SK-N-SH (cell line): ENCODE measurements at regions not wholly inside any gene's neighbourhood (a gene's known extent, or its start where the extent isn't known, plus 50 kb on each side); places are given as distances from the start of the nearest gene placed in this dataset.

Source experiments
- CTCF ChIA-PET: fragments of 300-600, 350-600 bp; formaldehyde crosslinking; extraction: SDS; loops from one replicate; lab custom pipeline; 2021; lab: Yijun Ruan, JAX
- POLR2A ChIA-PET: fragments of 350-600 bp; sonication (Branson Sonifier 250); formaldehyde crosslinking; extraction: SDS; loops from one replicate; lab custom pipeline; 2020; ENCODE audit warnings: antibody characterized with exemption, inconsistent platforms; lab: Yijun Ruan, JAX
- DNase-seq: peaks from one replicate; pipeline ENCODE4 v3.0.0; 2012
- H2AFZ ChIP-seq: fragments of 200-600 bp; sonication (generic); 2 replicates; pipeline ENCODE4 v1.8.1; 2016; ENCODE audit warnings: antibody characterized with exemption, mild to moderate bottlenecking, low read depth
- H3F3A ChIP-seq: fragments of 200-600 bp; sonication (generic); replicated peaks from 2 replicates; pipeline ENCODE3; 2016; ENCODE audit warnings: antibody characterized with exemption, mild to moderate bottlenecking; ENCODE audit not compliant: insufficient read depth
- H3K27ac ChIP-seq, 2 experiments: fragments of 200-500 bp in 1 of 2; fragments of 200-600 bp in 1 of 2; sonication (Bioruptor generic) in 1 of 2; sonication (generic), shearing (Covaris generic) in 1 of 2; 2 replicates each; pipeline versions ENCODE4 v1.5.1 to v1.6.1; 2014 to 2016; ENCODE audit warnings: low read depth in 2 of 2, inconsistent platforms in 1 of 2, low read length in 1 of 2, mild to moderate bottlenecking in 1 of 2, mixed read lengths in 1 of 2
- H3K27me3 ChIP-seq: fragments of 200-600 bp; sonication (generic), shearing (Covaris generic); 2 replicates; pipeline ENCODE4 v1.6.1; 2016; ENCODE audit warnings: mixed run types; ENCODE audit not compliant: insufficient read depth
- H3K36me3 ChIP-seq, 2 experiments: fragments of 200-500 bp in 1 of 2; fragments of 200-600 bp in 1 of 2; sonication (Bioruptor generic) in 1 of 2; sonication (generic) in 1 of 2; replicated peaks in 1 of 2; 2 replicates each; pipeline versions ENCODE3 to v1.5.1; 2014 to 2016; ENCODE audit warnings: low read length in 1 of 2, mild to moderate bottlenecking in 1 of 2; ENCODE audit not compliant: insufficient read depth in 2 of 2, control insufficient read depth in 1 of 2
- H3K4me1 ChIP-seq, 2 experiments: fragments of 200-500 bp in 1 of 2; fragments of 200-600 bp in 1 of 2; sonication (Bioruptor generic) in 1 of 2; sonication (generic), shearing (Covaris generic) in 1 of 2; 2 replicates each; pipeline versions ENCODE4 v1.5.1 to v1.6.1; 2014 to 2016; ENCODE audit warnings: low read depth in 1 of 2, low read length in 1 of 2, mixed run types in 1 of 2; ENCODE audit not compliant: insufficient read depth in 2 of 2, control insufficient read depth in 1 of 2
- H3K4me2 ChIP-seq: fragments of 200-600 bp; sonication (generic), shearing (Covaris generic); 2 replicates; pipeline ENCODE4 v1.6.1; 2017; ENCODE audit warnings: mixed run types
- H3K4me3 ChIP-seq, 2 experiments: fragments of 200-500 bp in 1 of 2; fragments of 200-600 bp in 1 of 2; sonication (Bioruptor generic) in 1 of 2; sonication (generic), shearing (Covaris generic) in 1 of 2; 2 replicates each; pipeline versions ENCODE4 v1.5.1 to v1.8.1; 2014 to 2016; ENCODE audit warnings: low read depth in 2 of 2, inconsistent platforms in 1 of 2, low read length in 1 of 2, mild to moderate bottlenecking in 1 of 2, mixed read lengths in 1 of 2, moderate library complexity in 1 of 2
- H3K79me2 ChIP-seq: fragments of 200-600 bp; sonication (generic); 2 replicates; pipeline ENCODE4 v1.8.1; 2017; ENCODE audit warnings: mild to moderate bottlenecking; ENCODE audit not compliant: insufficient read depth
- H3K9ac ChIP-seq: fragments of 200-600 bp; sonication (generic); 2 replicates; pipeline ENCODE4 v1.6.1; 2017; ENCODE audit warnings: mixed run types
- H3K9me2 ChIP-seq: fragments of 200-600 bp; sonication (generic); 2 replicates; pipeline ENCODE4 v1.6.1; 2017; ENCODE audit warnings: mixed run types
- H3K9me3 ChIP-seq: fragments of 200-600 bp; sonication (generic); 2 replicates; pipeline ENCODE4 v1.6.1; 2017; ENCODE audit warnings: mixed run types, mild to moderate bottlenecking, moderate library complexity
- H4K20me1 ChIP-seq: fragments of 200-600 bp; sonication (generic); 2 replicates; pipeline ENCODE4 v1.6.1; 2017; ENCODE audit warnings: mild to moderate bottlenecking, mixed run types; ENCODE audit not compliant: insufficient read depth
- CHD2 ChIP-seq: fragments of 150-350 bp; IDR thresholded peaks from 2 replicates; pipeline ENCODE4 v1.6.1; 2018; ENCODE audit warnings: low read length; ENCODE audit not compliant: partially characterized antibody
- CTCF ChIP-seq: fragments of 200-600 bp; sonication (generic); IDR thresholded peaks from 2 replicates; pipeline ENCODE4 v1.6.1; 2017; ENCODE audit warnings: antibody characterized with exemption, mild to moderate bottlenecking, moderate library complexity
- EP300 ChIP-seq, 2 experiments: IDR thresholded peaks; 2 replicates each; pipeline versions ENCODE4 v1.4.0 to v1.6.1; 2012; ENCODE audit warnings: borderline replicate concordance in 1 of 2, low read depth in 1 of 2, low read length in 1 of 2
- EZH2phosphoT487 ChIP-seq: fragments of 200-600 bp; sonication (generic); IDR thresholded peaks from 2 replicates; pipeline ENCODE4 v1.6.1; 2017; ENCODE audit warnings: low read depth, mixed run types, mild to moderate bottlenecking, antibody characterized with exemption, moderate library complexity, borderline replicate concordance
- FOXJ3 ChIP-seq: sonication (generic); formaldehyde crosslinking; IDR thresholded peaks from 2 replicates; pipeline ENCODE4 v1.5.1; 2020; ENCODE audit warnings: mild to moderate bottlenecking, missing genetic modification reagents
- FOXM1 ChIP-seq: IDR thresholded peaks from 2 replicates; pipeline ENCODE4 v1.4.0; 2012; ENCODE audit warnings: low read depth, mild to moderate bottlenecking
- GABPA ChIP-seq: IDR thresholded peaks from 2 replicates; pipeline ENCODE4 v1.4.0; 2012; ENCODE audit warnings: low read depth, mild to moderate bottlenecking
- GATA2 ChIP-seq: sonication (generic); formaldehyde crosslinking; IDR thresholded peaks from 2 replicates; pipeline ENCODE4 v1.5.0; 2020; ENCODE audit warnings: mild to moderate bottlenecking, missing genetic modification reagents
- JUND ChIP-seq: IDR thresholded peaks from 2 replicates; pipeline ENCODE4 v1.4.0; 2012
- MXI1 ChIP-seq: IDR thresholded peaks from 2 replicates; pipeline ENCODE4 v1.6.1; 2012; ENCODE audit warnings: mild to moderate bottlenecking, low read depth, low read length, improper control_type of control experiment
- NFIC ChIP-seq: IDR thresholded peaks from 2 replicates; pipeline ENCODE4 v1.4.0; 2012; ENCODE audit warnings: borderline replicate concordance
- POLR2AphosphoS5 ChIP-seq: IDR thresholded peaks from 2 replicates; pipeline ENCODE4 v1.6.1; 2012; ENCODE audit warnings: low read depth, low read length
- REST ChIP-seq: IDR thresholded peaks from 2 replicates; pipeline ENCODE4 v1.6.1; 2012; ENCODE audit warnings: mild to moderate bottlenecking, low read depth, low read length, moderate library complexity
- RXRA ChIP-seq: IDR thresholded peaks from 2 replicates; pipeline ENCODE4 v1.4.0; 2012; ENCODE audit warnings: low read depth, mild to moderate bottlenecking, borderline replicate concordance
- SIN3A ChIP-seq: IDR thresholded peaks from 2 replicates; pipeline ENCODE4 v1.6.1; 2012; ENCODE audit warnings: low read depth, mild to moderate bottlenecking, low read length, moderate library complexity, borderline replicate concordance
- SMC3 ChIP-seq: IDR thresholded peaks from 2 replicates; pipeline ENCODE4 v1.6.1; 2012; ENCODE audit warnings: low read depth, low read length, improper control_type of control experiment
- TAF1 ChIP-seq: IDR thresholded peaks from 2 replicates; pipeline ENCODE4 v1.6.1; 2012; ENCODE audit warnings: low read depth, mild to moderate bottlenecking, low read length, moderate library complexity, borderline replicate concordance
- USF2 ChIP-seq: fragments of 150-350 bp; IDR thresholded peaks from 2 replicates; pipeline ENCODE4 v1.6.1; 2017; ENCODE audit warnings: antibody characterized with exemption, low read length, low read depth, borderline replicate concordance
- YY1 ChIP-seq: IDR thresholded peaks from 2 replicates; pipeline ENCODE4 v1.4.0; 2012; ENCODE audit warnings: low read depth, mild to moderate bottlenecking
- WGBS: methylation state at CpG from one replicate; pipeline ENCODE4 v1.1.6; 2017; ENCODE audit warnings: low lambda C conversion rate; 5-methylcytosine and 5-hydroxymethylcytosine counted together

- POLR2A ChIA-PET = no interaction called here
- Histone ChIP-seq H4K20me1 (no peaks in the 10 kb centered on the region), H3K4me3 (no peak overlapping the region), H3K79me2 (no peaks in the 10 kb centered on the region), H3K4me1 (no peaks in the 10 kb centered on the region), H3K27ac (no peak overlapping the region), H3K9me3 (no peaks in the 10 kb centered on the region), H3K27me3 (no peaks in the 10 kb centered on the region), H3K4me2 (no peak overlapping the region), H3K9ac (no peak overlapping the region), H3F3A (no peaks in the 10 kb centered on the region), H3K36me3 (no peaks in the 10 kb centered on the region), H3K9me2 (no peaks in the 10 kb centered on the region), H2AFZ (no peak overlapping the region)
- CTCF ChIA-PET = no interaction called here
- WGBS = 76% methylated on average over 7 of the region's 7 CpGs
- no peak for DNase-seq
- no peak for TF ChIP-seq EP300 (IDR thresholded peaks at IDR 0.05; ENCODE audit: borderline replicate concordance in 1 of 2, low read depth in 1 of 2, low read length in 1 of 2)
- no peak for TF ChIP-seq NFIC
- TF ChIP-seq RXRA = no peak
- no peak for TF ChIP-seq FOXJ3
- TF ChIP-seq TAF1 = no peak
- TF ChIP-seq JUND = no peak
- no peak for TF ChIP-seq YY1
- no peak for TF ChIP-seq MXI1
- no peak for TF ChIP-seq SIN3A
- TF ChIP-seq CTCF = no peak
- TF ChIP-seq FOXM1 = no peak
- TF ChIP-seq REST = no peak
Observed at GRCh38 chr11:129286813-129287212, 88.8 kb upstream of the BARX2 start.

- Histone ChIP-seq H3K36me3 (no peaks in the 10 kb centered on the region), H3K9ac (no peak overlapping the region), H3K4me2 (no peak overlapping the region), H3K4me1 (peaks cover 2% of the 10 kb centered on the region in 2 experiments; a peak in 2 of 4 replicates), H3K9me3 (no peaks in the 10 kb centered on the region), H3K27me3 (no peaks in the 10 kb centered on the region), H3K27ac (no peak overlapping the region), H3K9me2 (no peaks in the 10 kb centered on the region), H2AFZ (no peak overlapping the region), H3K79me2 (no peaks in the 10 kb centered on the region), H3F3A (no peaks in the 10 kb centered on the region), H3K4me3 (no peak overlapping the region), H4K20me1 (no peaks in the 10 kb centered on the region)
- ChIA-PET CTCF (interaction anchor here (0.8 kb wide), 1 partner anchor 34 kb away, joined by 3 read pairs; no protein-coding TSS in a partner anchor), POLR2A (no interaction called here)
- no peak for DNase-seq
- WGBS = 37% methylated on average over 1 of the region's 1 CpG
- TF ChIP-seq SIN3A (no peak), GATA2 (CRISPR knock-in tag) (no peak), SMC3 (no peak), CHD2 (no peak), USF2 (no peak), POLR2AphosphoS5 (no peak), GABPA (no peak), CTCF (no peak), EP300 (IDR thresholded peaks at IDR 0.05; ENCODE audit: borderline replicate concordance in 1 of 2, low read depth in 1 of 2, low read length in 1 of 2) (no peak), EZH2phosphoT487 (no peak)
Observed at GRCh38 chr11:129285402-129285786, 90.3 kb upstream of the BARX2 start.
